ENCODE measurements at regions not wholly inside any gene's neighbourhood (a gene's known extent, or its start where the extent isn't known, plus 50 kb on each side); places are given as distances from the start of the nearest gene placed in this dataset.

GRCh38 chr2:134200036-134200618 lies 53.7 kb upstream of the MGAT5 start:
- DNase-seq (ENCODE audit: low read depth in 2 of 2) = no peak

GRCh38 chr2:134201533-134201932 lies 52.3 kb upstream of the MGAT5 start:
- no peak for DNase-seq (ENCODE audit: low read depth in 2 of 2)

- DNase-seq (ENCODE audit: low read depth in 2 of 2) = no peak
These were observed 51.5 kb upstream of the MGAT5 start for GRCh38 chr2:134202371-134202770.

DNA sequence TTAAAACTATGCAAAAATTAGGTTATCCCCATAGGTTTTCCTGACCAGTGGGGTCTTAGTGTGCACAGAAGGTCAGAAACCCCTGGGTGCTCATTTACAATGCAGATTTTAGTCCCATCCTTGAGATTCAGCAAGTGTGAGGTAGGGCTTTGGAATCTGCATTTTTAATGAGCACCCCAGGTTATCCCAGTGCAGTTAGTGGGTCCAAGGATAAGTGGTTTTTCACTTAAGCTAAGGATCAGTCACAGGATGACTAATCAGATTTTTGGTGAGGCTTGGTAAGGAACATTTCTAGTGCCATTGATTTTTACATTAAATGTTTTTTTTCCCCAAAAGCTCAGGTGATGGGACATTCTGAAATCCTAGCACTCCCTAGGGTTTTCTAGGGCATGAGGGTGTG lies 50.7 kb upstream of the MGAT5 start:
- DNase-seq (ENCODE audit: low read depth in 2 of 2) = no peak

Data from activated CD4-positive, alpha-beta T cell treated with anti-CD3 and anti-CD28 coated beads for 24 hours (primary cell).